ENCODE measurements at regions not wholly inside any gene's neighbourhood (a gene's known extent, or its start where the extent isn't known, plus 50 kb on each side); places are given as distances from the start of the nearest gene placed in this dataset.

- no peak overlapping the region for H2AFZ ChIP-seq (ENCODE audit: insufficient read depth, low read length, poor library complexity)
- no peak overlapping the region for H3K23ac ChIP-seq (ENCODE audit: low read length)
- WGBS (ENCODE audit: extremely low coverage, insufficient coverage, insufficient read length): no CpG with 5 or more reads among the region's 13 CpGs
- H3K14ac ChIP-seq (ENCODE audit: low read length): no peak overlapping the region
- H2AK5ac ChIP-seq (ENCODE audit: low read length): no peak overlapping the region
- H2BK12ac ChIP-seq (ENCODE audit: low read length): no peak overlapping the region
- no peak overlapping the region for H2BK5ac ChIP-seq (ENCODE audit: low read depth, low read length, poor library complexity)
- DNase-seq: no peak
- H3K4me3 ChIP-seq (ENCODE audit: low read depth, low read length): no peak overlapping the region
- H3K9me3 ChIP-seq (ENCODE audit: insufficient read depth, low read depth, low read length): peaks cover 2% of the 10 kb centered on the region
- no peak overlapping the region for H4K8ac ChIP-seq (ENCODE audit: low read depth, low read length)
- H3K4ac ChIP-seq (ENCODE audit: low read depth, low read length): no peak overlapping the region
- no peak overlapping the region for H3K4me2 ChIP-seq (ENCODE audit: low read length)
- no peak overlapping the region for H3K18ac ChIP-seq (ENCODE audit: low read length)
- H3K79me1 ChIP-seq (ENCODE audit: low read length): no peaks in the 10 kb centered on the region
- H2BK120ac ChIP-seq (ENCODE audit: insufficient read depth, low read length, poor library complexity): no peak overlapping the region
- H3K36me3 ChIP-seq (ENCODE audit: control insufficient read depth in 1 of 2, insufficient read depth in 2 of 2, low read length in 2 of 2): no peaks in the 10 kb centered on the region
- no peaks in the 10 kb centered on the region for H3K79me2 ChIP-seq (ENCODE audit: control insufficient read depth, insufficient read depth, low read length, poor library complexity)
- no peaks in the 10 kb centered on the region for H3K4me1 ChIP-seq (ENCODE audit: control insufficient read depth in 1 of 2, insufficient read depth in 2 of 2, low read length in 2 of 2)
- no peaks in the 10 kb centered on the region for H3K27me3 ChIP-seq (ENCODE audit: insufficient read depth, low read length)
- H3K27ac ChIP-seq (ENCODE audit: low read depth, low read length): no peak overlapping the region
- H3K9ac ChIP-seq (ENCODE audit: low read length): no peak overlapping the region
- H4K91ac ChIP-seq (ENCODE audit: low read depth, low read length): no peak overlapping the region
- no peak overlapping the region for H4K12ac ChIP-seq (ENCODE audit: low read depth, low read length)
Measured at GRCh38 chr12:24714237-24714636, 234.7 kb downstream of the BCAT1 start.

GRCh38 chr12:24711056-24712008 lies 237.6 kb downstream of the BCAT1 start:
- no peak overlapping the region for H2BK5ac ChIP-seq (ENCODE audit: low read depth, low read length, poor library complexity)
- no peak overlapping the region for H3K14ac ChIP-seq (ENCODE audit: low read length)
- no peak overlapping the region for H2AFZ ChIP-seq (ENCODE audit: insufficient read depth, low read length, poor library complexity)
- H4K8ac ChIP-seq (ENCODE audit: low read depth, low read length): no peak overlapping the region
- peaks cover 2% of the 10 kb centered on the region for H3K79me2 ChIP-seq (ENCODE audit: control insufficient read depth, insufficient read depth, low read length, poor library complexity)
- H2AK5ac ChIP-seq (ENCODE audit: low read length): no peak overlapping the region
- H3K9me3 ChIP-seq (ENCODE audit: insufficient read depth, low read depth, low read length): peaks cover 2% of the 10 kb centered on the region
- H3K4me2 ChIP-seq (ENCODE audit: low read length): no peak overlapping the region
- no peak overlapping the region for H4K12ac ChIP-seq (ENCODE audit: low read depth, low read length)
- no peak overlapping the region for H3K27ac ChIP-seq (ENCODE audit: low read depth, low read length)
- no peak overlapping the region for H3K9ac ChIP-seq (ENCODE audit: low read length)
- no peak overlapping the region for H3K4me3 ChIP-seq (ENCODE audit: low read depth, low read length)
- H2BK12ac ChIP-seq (ENCODE audit: low read length): no peak overlapping the region
- H3K4me1 ChIP-seq (ENCODE audit: control insufficient read depth in 1 of 2, insufficient read depth in 2 of 2, low read length in 2 of 2): peaks cover 0 to 3% of the 10 kb centered on the region in 2 experiments
- peaks cover 3% of the 10 kb centered on the region for H3K79me1 ChIP-seq (ENCODE audit: low read length)
- no peaks in the 10 kb centered on the region for H3K36me3 ChIP-seq (ENCODE audit: control insufficient read depth in 1 of 2, insufficient read depth in 2 of 2, low read length in 2 of 2)
- no peak overlapping the region for H2BK120ac ChIP-seq (ENCODE audit: insufficient read depth, low read length, poor library complexity)
- no peak overlapping the region for H3K18ac ChIP-seq (ENCODE audit: low read length)
- no peaks in the 10 kb centered on the region for H3K27me3 ChIP-seq (ENCODE audit: insufficient read depth, low read length)
- no peak for DNase-seq
- H4K91ac ChIP-seq (ENCODE audit: low read depth, low read length): no peak overlapping the region
- H3K4ac ChIP-seq (ENCODE audit: low read depth, low read length): no peak overlapping the region
- no CpG with 5 or more reads among the region's 6 CpGs for WGBS (ENCODE audit: extremely low coverage, insufficient coverage, insufficient read length)
- H3K23ac ChIP-seq (ENCODE audit: low read length): no peak overlapping the region

- Histone ChIP-seq H2AFZ (ENCODE audit: insufficient read depth, low read length, poor library complexity) (no peak overlapping the region), H3K23ac (ENCODE audit: low read length) (no peak overlapping the region), H4K8ac (ENCODE audit: low read depth, low read length) (no peak overlapping the region), H3K9me3 (ENCODE audit: insufficient read depth, low read depth, low read length) (peaks cover 2% of the 10 kb centered on the region), H3K9ac (ENCODE audit: low read length) (no peak overlapping the region), H3K14ac (ENCODE audit: low read length) (no peak overlapping the region), H3K79me2 (ENCODE audit: control insufficient read depth, insufficient read depth, low read length, poor library complexity) (peaks cover 2% of the 10 kb centered on the region), H3K4me2 (ENCODE audit: low read length) (no peak overlapping the region), H3K79me1 (ENCODE audit: low read length) (peaks cover 3% of the 10 kb centered on the region), H2AK5ac (ENCODE audit: low read length) (no peak overlapping the region), H2BK5ac (ENCODE audit: low read depth, low read length, poor library complexity) (no peak overlapping the region), H4K91ac (ENCODE audit: low read depth, low read length) (no peak overlapping the region), H2BK12ac (ENCODE audit: low read length) (no peak overlapping the region), H3K4me1 (ENCODE audit: control insufficient read depth in 1 of 2, insufficient read depth in 2 of 2, low read length in 2 of 2) (peaks cover 0 to 5% of the 10 kb centered on the region in 2 experiments), H3K4ac (ENCODE audit: low read depth, low read length) (no peak overlapping the region), H3K18ac (ENCODE audit: low read length) (no peak overlapping the region), H3K4me3 (ENCODE audit: low read depth, low read length) (no peak overlapping the region), H4K12ac (ENCODE audit: low read depth, low read length) (no peak overlapping the region), H3K27me3 (ENCODE audit: insufficient read depth, low read length) (no peaks in the 10 kb centered on the region), H2BK120ac (ENCODE audit: insufficient read depth, low read length, poor library complexity) (no peak overlapping the region), H3K36me3 (ENCODE audit: control insufficient read depth in 1 of 2, insufficient read depth in 2 of 2, low read length in 2 of 2) (no peaks in the 10 kb centered on the region), H3K27ac (ENCODE audit: low read depth, low read length) (no peak overlapping the region)
- DNase-seq: no peak
- WGBS (ENCODE audit: extremely low coverage, insufficient coverage, insufficient read length): no CpG with 5 or more reads among the region's 2 CpGs
Measured at GRCh38 chr12:24709216-24709615, 239.7 kb downstream of the BCAT1 start.

- Histone ChIP-seq H4K8ac (ENCODE audit: low read depth, low read length) (no peak overlapping the region), H3K4ac (ENCODE audit: low read depth, low read length) (no peak overlapping the region), H3K27me3 (ENCODE audit: insufficient read depth, low read length) (no peaks in the 10 kb centered on the region), H3K14ac (ENCODE audit: low read length) (no peak overlapping the region), H3K18ac (ENCODE audit: low read length) (no peak overlapping the region), H3K27ac (ENCODE audit: low read depth, low read length) (no peak overlapping the region), H3K4me1 (ENCODE audit: control insufficient read depth in 1 of 2, insufficient read depth in 2 of 2, low read length in 2 of 2) (peaks cover 0 to 5% of the 10 kb centered on the region in 2 experiments), H3K79me1 (ENCODE audit: low read length) (peaks cover 3% of the 10 kb centered on the region), H3K4me2 (ENCODE audit: low read length) (no peak overlapping the region), H2AFZ (ENCODE audit: insufficient read depth, low read length, poor library complexity) (no peak overlapping the region), H3K9ac (ENCODE audit: low read length) (no peak overlapping the region), H3K4me3 (ENCODE audit: low read depth, low read length) (no peak overlapping the region), H4K91ac (ENCODE audit: low read depth, low read length) (no peak overlapping the region), H3K79me2 (ENCODE audit: control insufficient read depth, insufficient read depth, low read length, poor library complexity) (peaks cover 2% of the 10 kb centered on the region), H3K23ac (ENCODE audit: low read length) (no peak overlapping the region), H3K9me3 (ENCODE audit: insufficient read depth, low read depth, low read length) (peaks cover 2% of the 10 kb centered on the region), H2BK12ac (ENCODE audit: low read length) (no peak overlapping the region), H2AK5ac (ENCODE audit: low read length) (no peak overlapping the region), H2BK5ac (ENCODE audit: low read depth, low read length, poor library complexity) (no peak overlapping the region), H4K12ac (ENCODE audit: low read depth, low read length) (no peak overlapping the region), H3K36me3 (ENCODE audit: control insufficient read depth in 1 of 2, insufficient read depth in 2 of 2, low read length in 2 of 2) (no peaks in the 10 kb centered on the region), H2BK120ac (ENCODE audit: insufficient read depth, low read length, poor library complexity) (no peak overlapping the region)
- no CpG with 5 or more reads among the region's 2 CpGs for WGBS (ENCODE audit: extremely low coverage, insufficient coverage, insufficient read length)
- DNase-seq: no peak
Measured at GRCh38 chr12:24708718-24709117, 240.2 kb downstream of the BCAT1 start.

Measured in trophoblast cell (in vitro differentiated cells and primary cell).